ENCODE measurements at regions not wholly inside any gene's neighbourhood (a gene's known extent, or its start where the extent isn't known, plus 50 kb on each side); places are given as distances from the start of the nearest gene placed in this dataset.
"Not testable (repeated sequence)": the region's sequence is repeated elsewhere in the genome, so short reads cannot be mapped to it uniquely, and the experiment has no call there.

DNA sequence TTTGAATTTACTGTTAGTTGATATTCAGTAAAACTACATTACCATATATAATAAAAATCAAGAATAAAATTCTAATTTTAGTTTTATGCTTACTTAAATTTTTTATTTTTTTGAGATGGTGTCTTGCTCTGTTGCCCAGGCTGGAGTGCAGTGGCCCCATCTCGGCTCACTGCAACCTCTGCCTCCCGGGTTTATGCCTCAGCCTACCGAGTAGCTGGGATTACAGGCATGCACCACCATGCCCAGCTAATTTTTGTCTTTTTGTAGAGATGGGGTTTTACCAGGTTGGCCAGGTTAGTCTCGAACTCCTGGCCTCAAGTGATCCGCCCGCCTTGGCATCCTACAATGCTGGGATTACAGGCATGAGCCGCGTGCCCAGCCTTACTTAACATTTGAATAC, 204.4 kb upstream of the PRKCQ start:
- TF ChIP-seq EZH2phosphoT487, EZH2 (IDR thresholded peaks at IDR 0.05): not testable (repeated sequence)
- TF ChIP-seq, protein P1, sequence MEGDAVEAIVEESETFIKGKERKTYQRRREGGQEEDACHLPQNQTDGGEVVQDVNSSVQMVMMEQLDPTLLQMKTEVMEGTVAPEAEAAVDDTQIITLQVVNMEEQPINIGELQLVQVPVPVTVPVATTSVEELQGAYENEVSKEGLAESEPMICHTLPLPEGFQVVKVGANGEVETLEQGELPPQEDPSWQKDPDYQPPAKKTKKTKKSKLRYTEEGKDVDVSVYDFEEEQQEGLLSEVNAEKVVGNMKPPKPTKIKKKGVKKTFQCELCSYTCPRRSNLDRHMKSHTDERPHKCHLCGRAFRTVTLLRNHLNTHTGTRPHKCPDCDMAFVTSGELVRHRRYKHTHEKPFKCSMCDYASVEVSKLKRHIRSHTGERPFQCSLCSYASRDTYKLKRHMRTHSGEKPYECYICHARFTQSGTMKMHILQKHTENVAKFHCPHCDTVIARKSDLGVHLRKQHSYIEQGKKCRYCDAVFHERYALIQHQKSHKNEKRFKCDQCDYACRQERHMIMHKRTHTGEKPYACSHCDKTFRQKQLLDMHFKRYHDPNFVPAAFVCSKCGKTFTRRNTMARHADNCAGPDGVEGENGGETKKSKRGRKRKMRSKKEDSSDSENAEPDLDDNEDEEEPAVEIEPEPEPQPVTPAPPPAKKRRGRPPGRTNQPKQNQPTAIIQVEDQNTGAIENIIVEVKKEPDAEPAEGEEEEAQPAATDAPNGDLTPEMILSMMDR (IDR thresholded peaks at IDR 0.05) = not testable (repeated sequence)

Data from neural progenitor cell (in vitro differentiated cells).